Loucy (cell line): ENCODE measurements at regions not wholly inside any gene's neighbourhood (a gene's known extent, or its start where the extent isn't known, plus 50 kb on each side); places are given as distances from the start of the nearest gene placed in this dataset.

Source experiments
- H2AFZ ChIP-seq: fragments of 200-600 bp; sonication (generic); 2 replicates; pipeline ENCODE4 v1.6.0; 2016; ENCODE audit warnings: antibody characterized with exemption, mild to moderate bottlenecking, low read length, moderate library complexity
- H3F3A ChIP-seq: fragments of 200-600 bp; 2 replicates; pipeline ENCODE4 v1.6.0; 2016; ENCODE audit warnings: antibody characterized with exemption, low read depth, mild to moderate bottlenecking
- H3K27me3 ChIP-seq: fragments of 200-600 bp; sonication (generic); 2 replicates; pipeline ENCODE4 v1.6.1; 2014; ENCODE audit warnings: low read length, mild to moderate bottlenecking; ENCODE audit not compliant: insufficient read depth, poor library complexity, severe bottlenecking
- H3K36me3 ChIP-seq: fragments of 200-600 bp; sonication (generic); 2 replicates; pipeline ENCODE4 v1.6.1; 2016; ENCODE audit warnings: low read length; ENCODE audit not compliant: insufficient read depth
- H3K4me1 ChIP-seq: fragments of 200-600 bp; sonication (generic); 2 replicates; pipeline ENCODE4 v1.5.1; 2014; ENCODE audit warnings: low read length, mild to moderate bottlenecking; ENCODE audit not compliant: insufficient read depth, poor library complexity, severe bottlenecking
- H3K4me2 ChIP-seq: fragments of 200-600 bp; sonication (generic); 2 replicates; pipeline ENCODE4 v1.6.0; 2014; ENCODE audit warnings: antibody characterized with exemption, low read length, low read depth, mild to moderate bottlenecking; ENCODE audit not compliant: poor library complexity, severe bottlenecking
- H3K4me3 ChIP-seq: fragments of 200-600 bp; sonication (generic); 2 replicates; pipeline ENCODE4 v1.5.1; 2014; ENCODE audit warnings: low read length, mild to moderate bottlenecking, mixed read lengths; ENCODE audit not compliant: poor library complexity, severe bottlenecking
- H3K79me2 ChIP-seq: fragments of 200-600 bp; sonication (generic); 2 replicates; pipeline ENCODE4 v1.6.1; 2014; ENCODE audit warnings: low read length; ENCODE audit not compliant: insufficient read depth
- H3K9ac ChIP-seq: fragments of 200-600 bp; sonication (generic); 2 replicates; pipeline ENCODE4 v1.6.0; 2014; ENCODE audit warnings: mild to moderate bottlenecking, low read depth, low read length, moderate library complexity; ENCODE audit not compliant: poor library complexity, severe bottlenecking
- H3K9me2 ChIP-seq: fragments of 200-600 bp; sonication (generic); replicated peaks from 2 replicates; pipeline ENCODE4 v1.6.1; 2016; ENCODE audit warnings: low read depth, low read length, mixed read lengths
- H3K9me3 ChIP-seq: fragments of 200-600 bp; sonication (generic); 2 replicates; pipeline ENCODE4 v1.6.1; 2014; ENCODE audit warnings: mild to moderate bottlenecking, antibody characterized with exemption, low read length, low read depth; ENCODE audit not compliant: insufficient read depth
- H4K20me1 ChIP-seq: fragments of 200-600 bp; sonication (generic); 2 replicates; pipeline ENCODE4 v1.6.0; 2014; ENCODE audit warnings: antibody characterized with exemption, low read length, mild to moderate bottlenecking; ENCODE audit not compliant: insufficient read depth, poor library complexity, severe bottlenecking
- EZH2phosphoT487 ChIP-seq: fragments of 200-600 bp; IDR thresholded peaks from 2 replicates; pipeline ENCODE4 v1.6.1; 2018; ENCODE audit warnings: antibody characterized with exemption, mild to moderate bottlenecking, moderate library complexity, borderline replicate concordance
- TF ChIP-seq, protein P1 (sequence below): fragments of 200-600 bp; sonication (generic); conservative IDR thresholded peaks from 2 replicates; pipeline ENCODE4 v1.5.1; 2014; ENCODE audit warnings: mild to moderate bottlenecking, antibody characterized with exemption, low read length

DNA sequence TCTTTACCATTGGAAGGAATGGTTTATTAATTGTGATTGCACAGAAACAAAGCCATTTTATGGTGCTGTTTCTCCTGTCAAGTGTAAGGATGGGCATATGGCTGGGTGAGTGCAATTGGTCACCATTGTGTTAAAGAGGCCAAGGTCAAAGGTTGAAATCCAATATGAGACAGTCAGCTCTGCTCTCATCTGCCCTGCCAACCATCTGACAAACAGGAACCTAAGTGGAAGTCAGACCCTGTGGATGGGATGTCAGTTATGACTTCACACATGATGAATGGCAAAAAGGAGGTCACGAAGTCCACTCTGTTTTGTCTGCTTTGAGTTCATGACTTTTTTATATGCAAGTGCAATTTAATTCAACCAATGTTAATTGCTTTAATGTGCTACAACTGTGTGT lies 172.7 kb upstream of the TMEM229A start:
- H3K9me3 ChIP-seq = no peaks in the 10 kb centered on the region
- TF ChIP-seq, protein P1, sequence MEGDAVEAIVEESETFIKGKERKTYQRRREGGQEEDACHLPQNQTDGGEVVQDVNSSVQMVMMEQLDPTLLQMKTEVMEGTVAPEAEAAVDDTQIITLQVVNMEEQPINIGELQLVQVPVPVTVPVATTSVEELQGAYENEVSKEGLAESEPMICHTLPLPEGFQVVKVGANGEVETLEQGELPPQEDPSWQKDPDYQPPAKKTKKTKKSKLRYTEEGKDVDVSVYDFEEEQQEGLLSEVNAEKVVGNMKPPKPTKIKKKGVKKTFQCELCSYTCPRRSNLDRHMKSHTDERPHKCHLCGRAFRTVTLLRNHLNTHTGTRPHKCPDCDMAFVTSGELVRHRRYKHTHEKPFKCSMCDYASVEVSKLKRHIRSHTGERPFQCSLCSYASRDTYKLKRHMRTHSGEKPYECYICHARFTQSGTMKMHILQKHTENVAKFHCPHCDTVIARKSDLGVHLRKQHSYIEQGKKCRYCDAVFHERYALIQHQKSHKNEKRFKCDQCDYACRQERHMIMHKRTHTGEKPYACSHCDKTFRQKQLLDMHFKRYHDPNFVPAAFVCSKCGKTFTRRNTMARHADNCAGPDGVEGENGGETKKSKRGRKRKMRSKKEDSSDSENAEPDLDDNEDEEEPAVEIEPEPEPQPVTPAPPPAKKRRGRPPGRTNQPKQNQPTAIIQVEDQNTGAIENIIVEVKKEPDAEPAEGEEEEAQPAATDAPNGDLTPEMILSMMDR = no peak
- no peak for TF ChIP-seq EZH2phosphoT487
- no peaks in the 10 kb centered on the region for H3K4me1 ChIP-seq
- no peaks in the 10 kb centered on the region for H3K36me3 ChIP-seq
- H4K20me1 ChIP-seq = no peaks in the 10 kb centered on the region
- no peak overlapping the region for H2AFZ ChIP-seq
- H3K4me3 ChIP-seq = no peak overlapping the region
- no peaks in the 10 kb centered on the region for H3K79me2 ChIP-seq
- H3F3A ChIP-seq = no peaks in the 10 kb centered on the region
- H3K4me2 ChIP-seq = no peak overlapping the region
- H3K9me2 ChIP-seq = no peaks in the 10 kb centered on the region
- no peaks in the 10 kb centered on the region for H3K27me3 ChIP-seq
- H3K9ac ChIP-seq = no peak overlapping the region

DNA sequence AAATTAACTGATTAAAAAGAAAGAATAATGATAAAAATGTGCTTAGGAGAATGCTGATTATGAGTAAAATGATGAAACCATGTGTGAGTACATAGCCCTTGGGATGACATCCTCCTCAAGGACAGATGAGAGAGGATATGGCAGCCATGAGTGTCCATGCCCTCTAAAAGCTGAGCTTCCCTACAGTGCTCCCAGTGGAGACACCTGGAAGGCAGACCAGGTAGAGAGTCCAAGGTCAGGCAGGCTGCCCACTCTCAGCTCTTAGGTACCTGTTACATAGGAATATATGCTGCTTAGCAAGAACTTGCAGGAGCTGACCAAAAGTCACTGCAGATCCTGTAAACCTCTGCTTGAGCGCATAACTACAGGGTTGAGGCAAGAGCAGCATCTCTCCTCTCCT lies 169.7 kb upstream of the TMEM229A start:
- TF ChIP-seq, protein P1 = no peak
- TF ChIP-seq EZH2phosphoT487 = no peak
- no peaks in the 10 kb centered on the region for H3F3A ChIP-seq
- H3K79me2 ChIP-seq = no peaks in the 10 kb centered on the region
- no peaks in the 10 kb centered on the region for H3K9me3 ChIP-seq
- no peaks in the 10 kb centered on the region for H3K27me3 ChIP-seq
- H4K20me1 ChIP-seq = no peaks in the 10 kb centered on the region
- no peak overlapping the region for H3K4me2 ChIP-seq
- no peak overlapping the region for H3K9ac ChIP-seq
- H3K36me3 ChIP-seq = no peaks in the 10 kb centered on the region
- H3K4me3 ChIP-seq = no peak overlapping the region
- H3K4me1 ChIP-seq = no peaks in the 10 kb centered on the region
- H3K9me2 ChIP-seq = no peaks in the 10 kb centered on the region
- H2AFZ ChIP-seq = no peak overlapping the region

DNA sequence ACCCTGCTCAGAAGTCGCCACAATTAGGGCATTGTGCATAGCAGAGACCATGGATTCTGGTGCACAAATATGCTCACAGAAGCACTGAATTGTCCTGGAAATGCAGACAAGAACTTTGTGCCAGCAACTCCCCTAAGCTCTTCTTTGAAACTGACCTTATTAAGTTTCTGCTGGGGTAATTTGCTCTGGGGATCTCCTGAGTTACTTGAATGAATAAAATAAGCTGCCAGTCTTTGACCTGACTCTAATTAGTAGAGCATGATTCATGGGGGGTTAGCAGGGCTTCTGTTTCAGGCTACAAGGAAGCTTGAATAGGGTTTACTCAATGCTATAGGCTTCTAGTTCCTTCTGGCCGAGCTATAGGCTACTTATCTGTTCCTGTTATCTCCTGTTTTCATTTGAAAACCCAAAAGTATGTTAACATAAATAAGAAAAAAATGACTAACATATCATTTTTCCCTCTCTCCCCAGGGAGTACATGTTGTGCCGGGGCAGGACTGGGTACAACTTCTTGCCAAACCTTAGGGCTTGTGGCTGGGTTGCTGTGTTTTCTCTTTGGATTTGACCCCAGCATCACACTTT lies 169.0 kb upstream of the TMEM229A start:
- H3K36me3 ChIP-seq = no peaks in the 10 kb centered on the region
- no peaks in the 10 kb centered on the region for H3K4me1 ChIP-seq
- H3K27me3 ChIP-seq = no peaks in the 10 kb centered on the region
- H3K9me3 ChIP-seq = no peaks in the 10 kb centered on the region
- H2AFZ ChIP-seq = no peak overlapping the region
- no peaks in the 10 kb centered on the region for H3K79me2 ChIP-seq
- H3K4me2 ChIP-seq = no peak overlapping the region
- H3K9ac ChIP-seq = no peak overlapping the region
- H3F3A ChIP-seq = no peaks in the 10 kb centered on the region
- H4K20me1 ChIP-seq = no peaks in the 10 kb centered on the region
- H3K9me2 ChIP-seq = no peaks in the 10 kb centered on the region
- H3K4me3 ChIP-seq = no peak overlapping the region
- TF ChIP-seq, protein P1 = no peak
- TF ChIP-seq EZH2phosphoT487 = no peak
